ENCODE measurements at regions not wholly inside any gene's neighbourhood (a gene's known extent, or its start where the extent isn't known, plus 50 kb on each side); places are given as distances from the start of the nearest gene placed in this dataset.

DNA sequence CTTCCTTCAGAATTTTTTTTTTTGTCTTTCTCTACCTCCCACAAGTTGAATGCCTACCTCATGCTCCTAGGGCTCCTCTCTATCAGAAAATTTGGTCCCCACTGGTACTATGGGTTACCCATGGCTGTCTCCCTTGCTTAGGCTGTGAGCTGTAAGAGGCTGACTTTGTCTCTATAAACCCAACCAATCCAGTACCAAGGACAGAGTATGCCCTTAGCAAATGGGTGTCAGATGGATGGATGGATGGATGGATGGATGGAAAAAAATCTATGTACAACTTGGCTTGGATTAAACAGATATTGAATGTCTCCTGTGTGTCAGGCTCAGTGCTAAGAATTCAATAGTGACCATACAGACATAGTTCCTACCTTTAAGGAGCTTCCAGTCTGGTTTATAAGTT lies 398.2 kb upstream of the TRPC7 start:
- TF ChIP-seq STAT1 (IDR thresholded peaks at IDR 0.05; ENCODE audit: unreplicated experiment) (no peak), REST (IDR thresholded peaks at IDR 0.05; ENCODE audit: unreplicated experiment) (peak; percentile 55)
- Mint-ChIP-seq H3K4me3 (no peak overlapping the region), H3K4me1 (no peaks in the 10 kb centered on the region), H3K36me3 (ENCODE audit: low read depth) (no peaks in the 10 kb centered on the region), H3K27me3 (ENCODE audit: insufficient read depth, low read depth, poor library complexity) (no peaks in the 10 kb centered on the region), H3K27ac (no peak overlapping the region), H3K9me3 (peaks cover 3% of the 10 kb centered on the region; the same call in 1 of the 3 replicates)
- no peaks in the 10 kb centered on the region for H3F3A ChIP-seq (replicated peaks; ENCODE audit: low read depth)
- no peak overlapping the region for H3K4me2 ChIP-seq
- no peak overlapping the region for H3K4me3 ChIP-seq
- H3K4me1 ChIP-seq (ENCODE audit: insufficient read depth) = no peaks in the 10 kb centered on the region
- ATAC-seq = no peak
- H2AFZ ChIP-seq = no peak overlapping the region
- H3K27me3 ChIP-seq (ENCODE audit: insufficient read depth) = no peaks in the 10 kb centered on the region
- DNase-seq (ENCODE audit: low spot score) = no peak
- H4K20me1 ChIP-seq (replicated peaks; ENCODE audit: insufficient read depth) = no peaks in the 10 kb centered on the region
- no peak overlapping the region for H3K27ac ChIP-seq (ENCODE audit: low read depth)
- H3K79me2 ChIP-seq (replicated peaks; ENCODE audit: insufficient read depth) = no peaks in the 10 kb centered on the region
- H3K36me3 ChIP-seq (ENCODE audit: insufficient read depth) = no peaks in the 10 kb centered on the region
- peaks cover 21% of the 10 kb centered on the region; the same call in 1 of the 2 replicates for H3K9me2 ChIP-seq (ENCODE audit: insufficient read depth)

DNA sequence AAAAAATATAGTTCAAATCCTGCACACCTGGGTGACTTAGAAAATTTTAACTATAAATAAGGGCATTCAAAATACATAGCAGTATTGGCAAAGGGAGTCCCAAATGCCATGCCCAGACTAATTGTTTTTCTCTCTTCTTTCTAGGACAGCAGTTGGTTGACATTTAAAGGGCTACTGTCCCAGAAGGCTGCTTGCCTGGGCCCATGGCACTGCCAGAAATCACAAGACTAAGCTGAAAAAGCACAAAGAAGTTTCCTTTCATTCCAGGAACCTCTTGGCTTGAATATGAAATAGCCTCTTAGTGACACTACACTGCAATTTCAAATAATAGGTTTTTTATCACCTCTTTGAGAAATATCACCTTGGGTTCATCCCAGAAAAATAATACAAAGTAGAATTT lies 388.9 kb upstream of the TRPC7 start:
- Mint-ChIP-seq H3K4me3 (no peak overlapping the region), H3K9me3 (no peaks in the 10 kb centered on the region; the same call in 2 of the 3 replicates), H3K4me1 (no peaks in the 10 kb centered on the region), H3K27ac (no peak overlapping the region), H3K27me3 (ENCODE audit: insufficient read depth, low read depth, poor library complexity) (no peaks in the 10 kb centered on the region), H3K36me3 (ENCODE audit: low read depth) (no peaks in the 10 kb centered on the region)
- no peak for ATAC-seq
- no peaks in the 10 kb centered on the region for H4K20me1 ChIP-seq (replicated peaks; ENCODE audit: insufficient read depth)
- no peaks in the 10 kb centered on the region for H3K36me3 ChIP-seq (ENCODE audit: insufficient read depth)
- H3K27me3 ChIP-seq (ENCODE audit: insufficient read depth) = no peaks in the 10 kb centered on the region
- peaks cover 4% of the 10 kb centered on the region; the same call in 1 of the 2 replicates for H3K4me1 ChIP-seq (ENCODE audit: insufficient read depth)
- no peaks in the 10 kb centered on the region for H3K79me2 ChIP-seq (replicated peaks; ENCODE audit: insufficient read depth)
- no peak for DNase-seq (ENCODE audit: low spot score)
- no peak overlapping the region for H2AFZ ChIP-seq
- no peaks in the 10 kb centered on the region for H3F3A ChIP-seq (replicated peaks; ENCODE audit: low read depth)
- peaks cover 10% of the 10 kb centered on the region for H3K9me2 ChIP-seq (ENCODE audit: insufficient read depth)
- H3K4me2 ChIP-seq = no peak overlapping the region
- H3K27ac ChIP-seq (ENCODE audit: low read depth) = no peak overlapping the region
- no peak overlapping the region for H3K4me3 ChIP-seq
- no peak for TF ChIP-seq STAT1 (IDR thresholded peaks at IDR 0.05; ENCODE audit: unreplicated experiment)
- no peak for TF ChIP-seq REST (IDR thresholded peaks at IDR 0.05; ENCODE audit: unreplicated experiment)
- no peak for TF ChIP-seq EZH2 (IDR thresholded peaks at IDR 0.05; ENCODE audit: low read depth, unreplicated experiment)
- TF ChIP-seq ZNF331 (CRISPR knock-in tag; IDR thresholded peaks at IDR 0.05; ENCODE audit: low read depth) = no peak
- TF ChIP-seq CREB1 (CRISPR knock-in tag; IDR thresholded peaks at IDR 0.05; ENCODE audit: low read depth) = no peak
- TF ChIP-seq ZNF114 (CRISPR knock-in tag; IDR thresholded peaks at IDR 0.05) = no peak
- no peak for TF ChIP-seq JUNB (IDR thresholded peaks at IDR 0.05; ENCODE audit: unreplicated experiment)
- TF ChIP-seq, protein P1, sequence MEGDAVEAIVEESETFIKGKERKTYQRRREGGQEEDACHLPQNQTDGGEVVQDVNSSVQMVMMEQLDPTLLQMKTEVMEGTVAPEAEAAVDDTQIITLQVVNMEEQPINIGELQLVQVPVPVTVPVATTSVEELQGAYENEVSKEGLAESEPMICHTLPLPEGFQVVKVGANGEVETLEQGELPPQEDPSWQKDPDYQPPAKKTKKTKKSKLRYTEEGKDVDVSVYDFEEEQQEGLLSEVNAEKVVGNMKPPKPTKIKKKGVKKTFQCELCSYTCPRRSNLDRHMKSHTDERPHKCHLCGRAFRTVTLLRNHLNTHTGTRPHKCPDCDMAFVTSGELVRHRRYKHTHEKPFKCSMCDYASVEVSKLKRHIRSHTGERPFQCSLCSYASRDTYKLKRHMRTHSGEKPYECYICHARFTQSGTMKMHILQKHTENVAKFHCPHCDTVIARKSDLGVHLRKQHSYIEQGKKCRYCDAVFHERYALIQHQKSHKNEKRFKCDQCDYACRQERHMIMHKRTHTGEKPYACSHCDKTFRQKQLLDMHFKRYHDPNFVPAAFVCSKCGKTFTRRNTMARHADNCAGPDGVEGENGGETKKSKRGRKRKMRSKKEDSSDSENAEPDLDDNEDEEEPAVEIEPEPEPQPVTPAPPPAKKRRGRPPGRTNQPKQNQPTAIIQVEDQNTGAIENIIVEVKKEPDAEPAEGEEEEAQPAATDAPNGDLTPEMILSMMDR (conservative IDR thresholded peaks at IDR 0.05; ENCODE audit: low read depth in 2 of 2) = no peak
- no peak for TF ChIP-seq EZH2phosphoT487 (IDR thresholded peaks at IDR 0.05; ENCODE audit: unreplicated experiment)
- TF ChIP-seq, protein P2, sequence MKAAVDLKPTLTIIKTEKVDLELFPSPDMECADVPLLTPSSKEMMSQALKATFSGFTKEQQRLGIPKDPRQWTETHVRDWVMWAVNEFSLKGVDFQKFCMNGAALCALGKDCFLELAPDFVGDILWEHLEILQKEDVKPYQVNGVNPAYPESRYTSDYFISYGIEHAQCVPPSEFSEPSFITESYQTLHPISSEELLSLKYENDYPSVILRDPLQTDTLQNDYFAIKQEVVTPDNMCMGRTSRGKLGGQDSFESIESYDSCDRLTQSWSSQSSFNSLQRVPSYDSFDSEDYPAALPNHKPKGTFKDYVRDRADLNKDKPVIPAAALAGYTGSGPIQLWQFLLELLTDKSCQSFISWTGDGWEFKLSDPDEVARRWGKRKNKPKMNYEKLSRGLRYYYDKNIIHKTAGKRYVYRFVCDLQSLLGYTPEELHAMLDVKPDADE (IDR thresholded peaks at IDR 0.05) = no peak

Measured in GM23338 (cell line).